HepG2 (cell line): ENCODE measurements at regions not wholly inside any gene's neighbourhood (a gene's known extent, or its start where the extent isn't known, plus 50 kb on each side); places are given as distances from the start of the nearest gene placed in this dataset.
"Not testable (repeated sequence)": the region's sequence is repeated elsewhere in the genome, so short reads cannot be mapped to it uniquely, and the experiment has no call there.

Source experiments
- ATAC-seq: fragments of 200-7000 bp; cut with Tn5 transposase; 3 replicates; pipeline ENCODE4 v1.9.1; 2020; ENCODE audit warnings: mild to moderate bottlenecking, moderate library complexity
- BruUV-seq: library from RNA; stranded (reverse); fragments of 400-500 nt; replicated peaks from 2 replicates; lab custom pipeline; 2021; lab: Mats Ljungman, UMichigan
- CTCF ChIA-PET: fragments of 300-600 bp; formaldehyde crosslinking; extraction: SDS; loops from one replicate; lab custom pipeline; 2021; ENCODE audit warnings: low total read pairs, inconsistent platforms, low intra/inter-chr PET ratio; lab: Yijun Ruan, JAX
- POLR2A ChIA-PET: fragments of 350-600 bp; sonication (Branson Sonifier 250); formaldehyde crosslinking; loops from one replicate; lab custom pipeline; 2020; ENCODE audit warnings: antibody characterized with exemption, inconsistent platforms; lab: Yijun Ruan, JAX
- DNase-seq: peaks from one replicate; pipeline ENCODE4 v3.0.0-alpha.2; 2015; ENCODE audit warnings: low spot score
- FAIRE-seq: peaks from 3 replicates; lab custom pipeline; 2011; peaks lifted over from hg19 to GRCh38; lab: Jason Lieb, UNC
- H2AFZ ChIP-seq: one replicate; pipeline ENCODE4 v1.6.1; 2011; ENCODE audit warnings: low read length, inconsistent platforms
- H3K27ac ChIP-seq: fragments of 300-600 bp; 3 replicates; pipeline ENCODE4 v1.8.0; 2011; ENCODE audit warnings: mixed run types, mild to moderate bottlenecking, mixed read lengths, low read length, inconsistent platforms; ENCODE audit not compliant: insufficient read depth; ENCODE audit errors: extremely low read length
- H3K27me3 ChIP-seq, 2 experiments: fragments of 200-600 bp in 1 of 2; 2 replicates in 1 of 2; 3 replicates in 1 of 2; pipeline versions ENCODE4 v1.6.0 to v1.8.0; 2011; ENCODE audit warnings: low read length in 2 of 2, mild to moderate bottlenecking in 2 of 2, moderate library complexity in 2 of 2, inconsistent platforms in 1 of 2; ENCODE audit not compliant: insufficient read depth in 2 of 2, control insufficient read depth in 1 of 2
- H3K36me3 ChIP-seq, 2 experiments: fragments of 200-600 bp in 1 of 2; replicated peaks in 1 of 2; 2 replicates in 1 of 2; 3 replicates in 1 of 2; pipeline versions ENCODE4 v1.5.1 to v1.8.0; 2011; ENCODE audit warnings: low read length in 2 of 2, inconsistent platforms in 1 of 2; ENCODE audit not compliant: insufficient read depth in 2 of 2, control insufficient read depth in 1 of 2
- H3K4me1 ChIP-seq: 2 replicates; pipeline ENCODE4 v1.5.1; 2012; ENCODE audit warnings: low read length, inconsistent platforms; ENCODE audit not compliant: insufficient read depth
- H3K4me2 ChIP-seq: 2 replicates; pipeline ENCODE4 v1.6.0; 2011; ENCODE audit warnings: low read depth, low read length, inconsistent platforms
- H3K4me3 ChIP-seq, 3 experiments: fragments of 200-600 bp in 1 of 3; sonication (generic), shearing (Covaris generic) in 1 of 3; replicated peaks in 1 of 3; 2 replicates each; pipeline ENCODE4 v1.5.1; 2011 to 2016; ENCODE audit warnings: low read length in 3 of 3, inconsistent platforms in 2 of 3, low read depth in 2 of 3, mild to moderate bottlenecking in 2 of 3, control low read depth in 1 of 3, mixed read lengths in 1 of 3; ENCODE audit not compliant: insufficient read depth in 1 of 3
- H3K79me2 ChIP-seq: one replicate; pipeline ENCODE4 v1.6.1; 2011; ENCODE audit warnings: low read length, inconsistent platforms; ENCODE audit not compliant: insufficient read depth
- H3K9ac ChIP-seq: 2 replicates; pipeline ENCODE4 v1.6.0; 2011; ENCODE audit warnings: mild to moderate bottlenecking, low read depth, low read length, inconsistent platforms; ENCODE audit not compliant: insufficient read depth
- H3K9me3 ChIP-seq: 2 replicates; pipeline ENCODE4 v1.5.1; 2012; ENCODE audit warnings: mild to moderate bottlenecking, low read length
- H4K20me1 ChIP-seq: 2 replicates; pipeline ENCODE4 v1.6.0; 2011; ENCODE audit warnings: inconsistent platforms, mild to moderate bottlenecking, low read length, moderate library complexity; ENCODE audit not compliant: insufficient read depth
- CREB1 ChIP-seq, 2 experiments: fragments of 450-650 bp in 1 of 2; IDR thresholded peaks; 2 replicates each; pipeline ENCODE4 v1.6.1; 2016 to 2017; ENCODE audit warnings: control low read depth in 1 of 2, mild to moderate bottlenecking in 1 of 2, missing compliant biosample characterization in 1 of 2, missing genetic modification characterization in 1 of 2
- FOSL2 ChIP-seq: sonication (generic); formaldehyde crosslinking; IDR thresholded peaks from 2 replicates; pipeline ENCODE4 v1.4.0; 2020; ENCODE audit warnings: missing genetic modification reagents
- MAFK ChIP-seq, 2 experiments: IDR thresholded peaks in 1 of 2; conservative IDR thresholded peaks in 1 of 2; 2 replicates each; pipeline ENCODE4 v1.6.1; 2011; ENCODE audit warnings: improper control_type of control experiment in 2 of 2, low read length in 2 of 2
- NFYC ChIP-seq: IDR thresholded peaks from 2 replicates; pipeline ENCODE4 v1.6.1; 2016; ENCODE audit warnings: missing genetic modification reagents, missing compliant biosample characterization
- ZNF549 ChIP-seq: sonication (generic); formaldehyde crosslinking; IDR thresholded peaks from 2 replicates; pipeline ENCODE4 v1.5.0; 2020; ENCODE audit warnings: missing genetic modification reagents
- ZNF558 ChIP-seq: sonication (generic); formaldehyde crosslinking; IDR thresholded peaks from 2 replicates; pipeline ENCODE4 v1.9.0; 2022; ENCODE audit warnings: mild to moderate bottlenecking, missing genetic modification reagents, borderline replicate concordance
- ZNF589 ChIP-seq: sonication (generic); formaldehyde crosslinking; conservative IDR thresholded peaks from 2 replicates; pipeline ENCODE4 v1.8.0; 2022; ENCODE audit warnings: mild to moderate bottlenecking, moderate library complexity, missing genetic modification reagents
- WGBS: methylation state at CpG from one replicate; pipeline ENCODE4 v1.1.6; 2017; ENCODE audit warnings: low lambda C conversion rate; 5-methylcytosine and 5-hydroxymethylcytosine counted together
- in situ Hi-C: cut with HindIII; loops from 2 replicates; pipeline ENCODE4 v1.10.0; 2017; ENCODE audit warnings: low pct_unique_long_range_greater_than_20kb; ENCODE audit not compliant: extremely low pct_ligation_motif_present
- intact Hi-C: fragments of 100-400 bp; cut with micrococcal nuclease; formaldehyde crosslinking; loops from one replicate; pipeline ENCODE4 v1.10.0; 2022; ENCODE audit not compliant: unreplicated experiment

DNA sequence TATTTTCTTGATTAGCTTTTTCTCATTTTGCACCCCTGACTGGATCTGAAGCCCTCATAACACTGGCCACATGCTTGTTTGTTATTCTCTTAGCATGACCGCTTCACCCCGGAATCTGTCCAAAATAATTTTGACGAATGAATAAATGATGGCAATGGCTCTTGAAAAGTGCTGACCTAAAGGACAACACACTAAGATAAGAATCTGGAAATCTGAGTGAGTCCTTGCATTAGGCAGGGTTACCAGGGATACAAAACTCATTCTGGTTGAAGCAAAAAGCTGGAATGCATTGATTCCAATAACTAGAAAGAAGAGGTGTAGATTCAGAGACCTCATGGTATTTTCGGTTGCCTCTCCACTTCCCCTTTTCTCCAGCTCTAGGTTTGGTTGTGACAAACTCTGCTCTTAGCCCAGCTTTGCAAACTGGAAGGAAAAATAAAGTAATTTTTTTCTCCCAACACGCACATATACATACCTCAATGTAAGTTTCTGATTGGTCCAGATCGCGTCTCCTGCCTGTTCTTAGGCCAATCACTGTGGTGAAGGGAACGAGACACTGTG is 157.4 kb downstream of the SKIDA1 start:
- in situ Hi-C loops: no loop called here
- FAIRE-seq: no peak
- ATAC-seq: no peak
- TF ChIP-seq ZNF558 (CRISPR knock-in tag) (no peak), NFYC (peak; percentile 39; the same call in 1 of the 2 replicates), ZNF589 (CRISPR knock-in tag) (no peak), MAFK (conservative IDR thresholded peaks at IDR 0.05 in 1 of 2, IDR thresholded peaks at IDR 0.05 in 1 of 2; ENCODE audit: low read length in 2 of 2) (0 out of 4 replicates have a peak, but pooled peaks of 1 of the 2 experiments have one; percentile 5), ZNF549 (CRISPR knock-in tag) (no peak)
- no TSS peak for BruUV-seq
- WGBS: 63% methylated on average over 8 of the region's 8 CpGs
- Histone ChIP-seq H3K27me3 (no peaks in the 10 kb centered on the region), H3K4me3 (no peak overlapping the region), H3K9ac (no peak overlapping the region), H3K4me2 (no peak overlapping the region), H4K20me1 (no peaks in the 10 kb centered on the region), H3K27ac (no peak overlapping the region), H3K79me2 (no peaks in the 10 kb centered on the region), H3K4me1 (peaks cover 23% of the 10 kb centered on the region), H2AFZ (no peak overlapping the region), H3K36me3 (no peaks in the 10 kb centered on the region), H3K9me3 (no peaks in the 10 kb centered on the region)
- intact Hi-C loops: no loop called here
- DNase-seq: no peak
- POLR2A ChIA-PET: no interaction called here
- CTCF ChIA-PET: no interaction called here

GRCh38 chr10:21366108-21366507 is 159.4 kb downstream of the SKIDA1 start:
- ATAC-seq; in situ Hi-C loops; H3K27me3 ChIP-seq; H2AFZ ChIP-seq; CTCF ChIA-PET; H3K4me2 ChIP-seq; H3K27ac ChIP-seq; H4K20me1 ChIP-seq; H3K9ac ChIP-seq; POLR2A ChIA-PET; FAIRE-seq; H3K79me2 ChIP-seq; BruUV-seq; H3K9me3 ChIP-seq; H3K36me3 ChIP-seq; H3K4me3 ChIP-seq; intact Hi-C loops; TF ChIP-seq CREB1 (CRISPR knock-in tag; IDR thresholded peaks at IDR 0.05): not testable (repeated sequence)
- TF ChIP-seq CREB1 (IDR thresholded peaks at IDR 0.05): peak; percentile 84
- peak; percentile 84 for TF ChIP-seq FOSL2
- DNase-seq: peak; percentile 67
- H3K4me1 ChIP-seq: peaks cover 28% of the 10 kb centered on the region
- WGBS: 22% methylated on average over 6 of the region's 6 CpGs
